Stimulated activated naive CD8-positive, alpha-beta T cell treated with anti-CD3 and anti-CD28 coated beads, Interleukin-15, amount 100 ng/mL, for 72 hours (primary cell): ENCODE measurements at regions not wholly inside any gene's neighbourhood (a gene's known extent, or its start where the extent isn't known, plus 50 kb on each side); places are given as distances from the start of the nearest gene placed in this dataset.
"Not testable (repeated sequence)": the region's sequence is repeated elsewhere in the genome, so short reads cannot be mapped to it uniquely, and the experiment has no call there.

ENCODE experiments used
- ATAC-seq: fragments of 150-1000 bp; cut with Tn5 transposase; 2 replicates; pipeline ENCODE4 v1.10.0; 2021; ENCODE audit warnings: mild to moderate bottlenecking, moderate library complexity
- DNase-seq, 2 donors: peaks; one replicate each; pipeline ENCODE4 v3.0.0; 2021 to 2022
- H3K27ac Mint-ChIP-seq, 2 donors: one replicate each; pipeline ENCODE4 v1.8.0; 2022; ENCODE audit warnings: mild to moderate bottlenecking in 2 of 2, mixed read lengths in 2 of 2, moderate library complexity in 2 of 2
- H3K27me3 Mint-ChIP-seq: one replicate; pipeline ENCODE4 v1.8.0; 2022; ENCODE audit warnings: mixed read lengths
- H3K4me1 Mint-ChIP-seq: one replicate; pipeline ENCODE4 v1.8.0; 2022; ENCODE audit warnings: mild to moderate bottlenecking, mixed read lengths
- H3K4me3 Mint-ChIP-seq, 2 donors: one replicate each; pipeline ENCODE4 v1.8.0; 2022; ENCODE audit warnings: mild to moderate bottlenecking in 2 of 2, mixed read lengths in 2 of 2, moderate library complexity in 1 of 2
- H3K9me3 Mint-ChIP-seq, 2 donors: one replicate each; pipeline ENCODE4 v1.8.0; 2022; ENCODE audit warnings: mixed read lengths in 2 of 2

- Mint-ChIP-seq H3K9me3 (peaks cover 0 to 15% of the 10 kb centered on the region in 2 donors), H3K4me1 (no peaks in the 10 kb centered on the region), H3K4me3 (no peak overlapping the region), H3K27ac (no peak overlapping the region), H3K27me3 (no peaks in the 10 kb centered on the region)
- DNase-seq (no peak), ATAC-seq (no peak)
These were observed 465.7 kb upstream of the TENM3 start for GRCh38 chr4:181777518-181777917.

- Mint-ChIP-seq H3K9me3 (peaks cover 18 to 26% of the 10 kb centered on the region in 2 donors), H3K27me3 (no peaks in the 10 kb centered on the region), H3K4me3 (no peak overlapping the region), H3K27ac (no peak overlapping the region), H3K4me1 (no peaks in the 10 kb centered on the region)
- ATAC-seq (no peak), DNase-seq (no peak)
These were observed 458.3 kb upstream of the TENM3 start for GRCh38 chr4:181784881-181785280.

GRCh38 chr4:181792641-181793040, 450.6 kb upstream of the TENM3 start:
- H3K27ac Mint-ChIP-seq = no peak overlapping the region
- ATAC-seq = no peak
- no peak for DNase-seq
- H3K9me3 Mint-ChIP-seq = peaks cover 13 to 34% of the 10 kb centered on the region in 2 donors
- H3K4me3 Mint-ChIP-seq = no peak overlapping the region
- H3K27me3 Mint-ChIP-seq = no peaks in the 10 kb centered on the region
- no peaks in the 10 kb centered on the region for H3K4me1 Mint-ChIP-seq

GRCh38 chr4:181793096-181793495, 450.1 kb upstream of the TENM3 start:
- no peak overlapping the region for H3K27ac Mint-ChIP-seq

GRCh38 chr4:181796502-181796901, 446.7 kb upstream of the TENM3 start:
- H3K4me1 Mint-ChIP-seq = no peaks in the 10 kb centered on the region
- no peak overlapping the region for H3K4me3 Mint-ChIP-seq
- no peak for DNase-seq

More at GRCh38 chr4:181793096-181793495, 450.1 kb upstream of the TENM3 start:
- H3K4me1 Mint-ChIP-seq = no peaks in the 10 kb centered on the region
- H3K27me3 Mint-ChIP-seq = no peaks in the 10 kb centered on the region
- ATAC-seq (no peak), DNase-seq (no peak)
- H3K9me3 Mint-ChIP-seq = peaks cover 13 to 32% of the 10 kb centered on the region in 2 donors
- H3K4me3 Mint-ChIP-seq = no peak overlapping the region

GRCh38 chr4:181798536-181798935, 444.7 kb upstream of the TENM3 start:
- no peak overlapping the region for H3K27ac Mint-ChIP-seq
- no peak overlapping the region for H3K4me3 Mint-ChIP-seq
- no peak for DNase-seq
- no peak for ATAC-seq
- H3K4me1 Mint-ChIP-seq = no peaks in the 10 kb centered on the region
- no peaks in the 10 kb centered on the region for H3K27me3 Mint-ChIP-seq
- peaks cover 13 to 30% of the 10 kb centered on the region in 2 donors for H3K9me3 Mint-ChIP-seq

More at GRCh38 chr4:181796502-181796901, 446.7 kb upstream of the TENM3 start:
- H3K27me3 Mint-ChIP-seq = no peaks in the 10 kb centered on the region
- H3K9me3 Mint-ChIP-seq = peaks cover 13 to 24% of the 10 kb centered on the region in 2 donors
- ATAC-seq = no peak
- H3K27ac Mint-ChIP-seq = no peak overlapping the region

- no peaks in the 10 kb centered on the region for H3K4me1 Mint-ChIP-seq
- DNase-seq (no peak), ATAC-seq (no peak)
- no peak overlapping the region for H3K4me3 Mint-ChIP-seq
- no peak overlapping the region for H3K27ac Mint-ChIP-seq
- peaks cover 9 to 32% of the 10 kb centered on the region in 2 donors for H3K9me3 Mint-ChIP-seq
- H3K27me3 Mint-ChIP-seq = no peaks in the 10 kb centered on the region
These were observed 443.6 kb upstream of the TENM3 start for GRCh38 chr4:181799561-181800069.

- Mint-ChIP-seq H3K27ac (no peak overlapping the region), H3K4me3 (no peak overlapping the region), H3K27me3 (no peaks in the 10 kb centered on the region), H3K9me3 (peaks cover 0 to 20% of the 10 kb centered on the region in 2 donors), H3K4me1 (no peaks in the 10 kb centered on the region)
- DNase-seq (no peak), ATAC-seq (no peak)
These were observed 441.0 kb upstream of the TENM3 start for GRCh38 chr4:181802207-181802606.

GRCh38 chr4:181807771-181808170, 435.4 kb upstream of the TENM3 start:
- no peaks in the 10 kb centered on the region for H3K27me3 Mint-ChIP-seq
- ATAC-seq (no peak), DNase-seq (no peak)
- no peak overlapping the region for H3K4me3 Mint-ChIP-seq
- H3K27ac Mint-ChIP-seq = no peak overlapping the region
- H3K4me1 Mint-ChIP-seq = no peaks in the 10 kb centered on the region
- H3K9me3 Mint-ChIP-seq = peaks cover 5 to 23% of the 10 kb centered on the region in 2 donors

- ATAC-seq = no peak
- peaks cover 13 to 27% of the 10 kb centered on the region in 2 donors for H3K9me3 Mint-ChIP-seq
- no peaks in the 10 kb centered on the region for H3K4me1 Mint-ChIP-seq
- H3K27me3 Mint-ChIP-seq = no peaks in the 10 kb centered on the region
- DNase-seq = no peak
- no peak overlapping the region for H3K27ac Mint-ChIP-seq
- H3K4me3 Mint-ChIP-seq = no peak overlapping the region
These were observed 432.5 kb upstream of the TENM3 start for GRCh38 chr4:181810711-181811110.

- not testable (repeated sequence) for ATAC-seq, H3K27me3 Mint-ChIP-seq, H3K4me1 Mint-ChIP-seq, DNase-seq, H3K4me3 Mint-ChIP-seq, H3K27ac Mint-ChIP-seq
- peaks cover 13 to 24% of the 10 kb centered on the region in 2 donors for H3K9me3 Mint-ChIP-seq
These were observed 431.7 kb upstream of the TENM3 start for GRCh38 chr4:181811550-181811949.

- no peak for ATAC-seq
These were observed 423.3 kb upstream of the TENM3 start for GRCh38 chr4:181819946-181820345.

GRCh38 chr4:181820553-181820952, 422.6 kb upstream of the TENM3 start:
- DNase-seq (no peak), ATAC-seq (no peak)
- no peaks in the 10 kb centered on the region for H3K27me3 Mint-ChIP-seq
- H3K9me3 Mint-ChIP-seq = peaks cover 0 to 7% of the 10 kb centered on the region in 2 donors
- H3K27ac Mint-ChIP-seq = no peak overlapping the region
- H3K4me3 Mint-ChIP-seq = no peak overlapping the region
- H3K4me1 Mint-ChIP-seq = no peaks in the 10 kb centered on the region

More at GRCh38 chr4:181819946-181820345, 423.3 kb upstream of the TENM3 start:
- no peak overlapping the region for H3K4me3 Mint-ChIP-seq
- H3K27ac Mint-ChIP-seq = no peak overlapping the region
- H3K27me3 Mint-ChIP-seq = no peaks in the 10 kb centered on the region
- DNase-seq = no peak
- H3K9me3 Mint-ChIP-seq = peaks cover 0 to 7% of the 10 kb centered on the region in 2 donors
- H3K4me1 Mint-ChIP-seq = no peaks in the 10 kb centered on the region

GRCh38 chr4:181821039-181822004, 421.9 kb upstream of the TENM3 start:
- Mint-ChIP-seq H3K27me3 (no peaks in the 10 kb centered on the region), H3K4me3 (no peak overlapping the region), H3K27ac (no peak overlapping the region), H3K9me3 (peaks cover 0 to 7% of the 10 kb centered on the region in 2 donors), H3K4me1 (no peaks in the 10 kb centered on the region)
- no peak for ATAC-seq
- DNase-seq = no peak

GRCh38 chr4:181822005-181822375, 421.2 kb upstream of the TENM3 start:
- Mint-ChIP-seq H3K27me3 (no peaks in the 10 kb centered on the region), H3K4me1 (no peaks in the 10 kb centered on the region), H3K27ac (no peak overlapping the region), H3K9me3 (peaks cover 0 to 7% of the 10 kb centered on the region in 2 donors), H3K4me3 (no peak overlapping the region)
- ATAC-seq (no peak), DNase-seq (no peak)

- no peak for DNase-seq
- peaks cover 0 to 17% of the 10 kb centered on the region in 2 donors for H3K9me3 Mint-ChIP-seq
- no peak overlapping the region for H3K4me3 Mint-ChIP-seq
- H3K27ac Mint-ChIP-seq = no peak overlapping the region
- no peak for ATAC-seq
- H3K4me1 Mint-ChIP-seq = no peaks in the 10 kb centered on the region
- no peaks in the 10 kb centered on the region for H3K27me3 Mint-ChIP-seq
These were observed 420.0 kb upstream of the TENM3 start for GRCh38 chr4:181823183-181823582.
